Eye (tissue), 1 donor: ENCODE measurements at regions not wholly inside any gene's neighbourhood (a gene's known extent, or its start where the extent isn't known, plus 50 kb on each side); places are given as distances from the start of the nearest gene placed in this dataset.
A peak's percentile ranks its signal among the peaks of the same experiment; 100 is the strongest.

ENCODE experiments used
- DNase-seq: peaks from one replicate; pipeline ENCODE4 v3.0.0-alpha.2; 2015

- DNase-seq = peak; percentile 42
Measured at GRCh38 chr16:9481747-9482730, 390.6 kb downstream of the HAPSTR1 start.

GRCh38 chr16:9484426-9484825, 393.0 kb downstream of the HAPSTR1 start:
- no peak for DNase-seq

- DNase-seq = no peak
Measured at GRCh38 chr16:9484881-9485280, 393.4 kb downstream of the HAPSTR1 start.

DNA sequence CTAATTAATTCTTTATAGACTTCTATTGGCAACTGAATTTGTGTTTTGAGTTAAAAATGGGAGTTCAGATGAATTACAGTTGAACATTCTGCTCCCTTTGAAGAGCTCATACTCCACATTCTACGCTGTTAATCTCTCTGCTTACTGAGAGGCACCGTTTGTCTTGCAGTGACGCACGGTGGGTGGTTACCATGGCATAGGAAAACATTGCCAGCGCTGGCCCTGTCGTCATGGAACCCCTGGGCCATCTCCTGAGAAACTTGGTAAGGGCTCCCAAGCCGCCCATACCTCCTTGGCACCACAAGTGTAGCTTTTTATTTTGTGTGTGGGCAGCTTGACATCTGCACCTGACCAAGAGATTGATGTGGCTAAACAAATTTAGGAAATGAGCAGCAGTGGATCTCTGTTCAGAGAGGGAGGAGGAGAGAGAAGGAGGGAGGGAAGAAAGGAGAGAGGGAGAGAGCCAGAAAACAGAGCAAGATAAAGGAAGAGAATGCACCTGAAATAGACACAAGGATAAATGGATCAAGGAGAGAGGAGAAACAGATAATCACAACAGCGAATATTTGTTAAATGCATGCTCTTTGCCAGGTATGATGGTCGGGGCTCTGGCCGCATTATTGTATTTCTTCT, 398.5 kb downstream of the HAPSTR1 start:
- peak; percentile 70 for DNase-seq

DNA sequence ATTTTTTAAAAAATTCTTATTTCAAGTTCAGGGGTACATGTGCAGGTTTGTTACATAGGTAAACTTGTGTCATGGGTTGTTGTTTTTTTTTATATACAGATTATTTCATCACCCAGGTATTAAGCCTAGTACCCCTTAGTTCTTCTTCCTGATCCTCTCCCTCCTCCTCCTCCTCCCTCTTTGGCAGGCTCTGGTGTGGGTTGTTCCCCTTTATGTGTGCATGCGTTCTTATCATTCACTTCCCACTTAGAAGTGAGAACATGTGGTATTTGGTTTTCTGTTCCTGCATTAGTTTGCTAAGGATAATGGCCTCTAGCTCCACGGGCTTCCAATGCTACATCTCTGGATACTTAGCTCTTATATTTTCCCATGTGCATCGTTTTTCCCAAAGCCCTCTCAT, 404.4 kb downstream of the HAPSTR1 start:
- no peak for DNase-seq

- DNase-seq = no peak
Measured at GRCh38 chr16:9497750-9498149, 406.3 kb downstream of the HAPSTR1 start.

GRCh38 chr16:9499941-9500593, 408.6 kb downstream of the HAPSTR1 start:
- DNase-seq = peak; percentile 76

DNA sequence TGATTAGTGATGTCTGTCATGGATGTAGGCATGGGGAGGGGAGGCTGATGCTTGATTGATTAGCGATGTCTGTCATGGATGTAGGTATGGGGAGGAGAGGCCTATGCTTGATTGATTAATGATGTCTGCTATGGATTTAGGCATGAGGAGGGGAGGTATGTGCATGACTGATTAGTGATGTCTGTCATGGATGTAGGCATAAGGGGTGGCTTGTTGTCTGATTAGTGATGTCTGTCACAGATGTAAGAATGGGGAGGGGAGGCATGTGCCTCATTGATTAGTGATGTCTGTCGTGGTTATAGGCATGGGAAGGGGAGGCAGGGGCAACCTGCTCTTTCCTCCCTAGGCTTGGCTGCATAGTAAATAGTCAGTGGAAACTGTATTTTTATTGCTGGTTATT, 409.4 kb downstream of the HAPSTR1 start:
- no peak for DNase-seq

DNA sequence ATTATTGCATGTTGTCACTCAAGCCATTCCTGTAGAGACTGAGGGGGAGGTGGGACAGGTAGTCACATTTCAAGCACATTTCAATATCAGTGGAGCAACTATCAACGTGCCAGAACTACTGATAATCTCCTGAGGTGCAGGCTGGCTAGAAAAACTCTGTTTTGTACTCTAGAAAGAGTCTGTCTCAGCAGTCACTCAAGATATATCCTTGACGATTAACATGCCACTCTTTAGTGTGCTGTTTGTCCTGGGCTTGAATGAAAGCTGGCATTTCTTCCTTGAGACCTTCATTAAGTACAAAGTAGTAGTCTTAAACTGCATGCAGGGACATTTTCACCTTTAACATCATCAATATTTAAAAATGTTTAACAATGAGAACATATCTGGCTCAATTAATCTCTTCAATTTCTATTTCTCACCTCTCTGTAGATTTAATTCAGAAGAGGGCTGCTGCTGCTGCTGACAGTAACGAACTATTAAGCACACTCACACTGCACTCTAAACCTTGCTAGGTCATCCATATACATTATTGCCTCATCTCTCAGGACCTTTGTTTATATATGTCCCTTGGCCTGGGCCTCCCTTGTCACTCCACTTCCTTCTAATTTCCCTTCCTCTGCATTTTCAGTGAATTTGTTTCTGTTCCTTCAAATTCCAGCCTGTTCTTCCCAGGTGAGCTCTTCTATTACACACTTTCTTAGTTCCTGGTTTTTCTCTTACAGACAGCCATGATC, 412.0 kb downstream of the HAPSTR1 start:
- DNase-seq = peak; percentile 23

- peak; percentile 39 for DNase-seq
Measured at GRCh38 chr16:9508328-9508936, 417.0 kb downstream of the HAPSTR1 start.

- DNase-seq = no peak
Measured at GRCh38 chr16:9509663-9510062, 418.2 kb downstream of the HAPSTR1 start.

DNA sequence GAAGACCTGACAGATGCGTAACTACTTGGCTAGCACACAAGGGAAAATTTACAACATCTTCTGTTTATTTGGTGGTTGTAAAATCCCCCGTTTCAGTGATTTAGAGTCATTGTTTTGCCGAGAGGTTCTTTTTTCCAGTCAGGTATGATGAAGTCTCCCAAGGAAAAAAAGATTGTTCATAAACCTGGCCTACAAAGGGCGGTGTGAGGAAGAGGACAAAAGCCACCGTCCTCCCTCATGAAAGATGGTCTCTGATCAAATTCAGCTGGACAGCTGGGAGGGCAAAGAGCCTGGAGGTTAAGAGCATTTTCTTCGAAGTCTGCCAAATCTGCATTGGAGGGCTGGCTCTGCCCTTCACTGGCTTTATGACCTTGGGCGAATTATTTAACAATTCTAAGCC, 419.9 kb downstream of the HAPSTR1 start:
- DNase-seq = no peak

- DNase-seq = no peak
Measured at GRCh38 chr16:9516444-9516843, 425.0 kb downstream of the HAPSTR1 start.

DNA sequence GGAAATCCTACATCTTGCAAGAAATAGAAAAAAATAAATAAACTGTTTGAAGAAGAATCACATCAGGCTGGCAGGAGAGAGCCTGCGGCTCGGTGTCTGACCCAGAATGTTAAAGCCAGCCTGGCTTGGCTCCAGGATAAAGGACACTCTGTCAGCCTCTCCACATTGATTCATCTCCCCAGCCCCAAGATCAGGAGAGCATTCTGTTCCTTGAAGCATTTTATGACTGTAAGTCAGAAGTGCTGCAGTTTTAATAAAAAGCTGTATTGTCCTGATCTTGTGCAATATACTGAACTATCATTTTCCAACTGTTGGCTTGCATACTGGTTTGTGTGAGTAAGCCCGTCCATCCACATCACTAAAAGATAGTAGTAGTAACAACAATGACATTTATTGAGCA, 426.6 kb downstream of the HAPSTR1 start:
- no peak for DNase-seq

- no peak for DNase-seq
Measured at GRCh38 chr16:9518581-9518980, 427.1 kb downstream of the HAPSTR1 start.

- peak; percentile 90 for DNase-seq
Measured at GRCh38 chr16:9521749-9522370, 430.4 kb downstream of the HAPSTR1 start.

DNA sequence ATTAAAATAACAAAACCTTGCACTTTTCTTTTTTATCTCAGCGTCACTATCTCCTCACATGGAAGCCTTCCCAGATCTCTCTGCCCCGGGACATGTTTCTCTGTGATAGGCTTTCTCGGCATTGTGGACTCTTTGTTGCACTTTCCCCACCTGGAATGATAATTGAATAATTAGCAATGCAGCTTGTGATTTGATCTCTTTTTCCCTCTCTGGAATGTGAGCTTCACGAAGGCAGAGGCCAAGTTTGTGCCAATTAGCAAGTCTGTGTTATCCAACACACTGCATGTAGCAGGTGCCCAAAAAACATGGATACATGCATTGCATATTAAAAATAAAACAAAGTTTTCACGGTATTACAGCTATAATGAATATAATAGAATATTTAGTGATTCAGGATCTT, 431.2 kb downstream of the HAPSTR1 start:
- DNase-seq = peak; percentile 46

DNA sequence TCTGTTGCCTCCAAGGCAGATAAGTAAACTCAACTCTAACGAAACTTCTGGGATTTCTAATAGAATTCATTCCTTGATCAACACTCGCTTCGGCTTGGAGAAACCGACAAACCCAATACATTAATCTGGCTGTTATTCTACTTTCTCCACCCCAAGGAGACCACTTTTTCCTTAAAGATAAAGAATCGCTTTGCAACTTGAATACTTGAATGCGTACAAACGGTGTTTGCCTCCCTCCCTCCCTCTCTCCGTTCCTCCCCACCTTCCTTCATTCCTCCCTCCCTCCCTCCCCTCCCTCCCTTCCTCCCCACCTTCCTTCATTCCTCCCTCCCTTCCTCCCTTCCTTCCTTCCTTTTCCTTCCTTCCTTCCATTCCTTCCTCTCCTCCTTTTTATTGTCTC, 432.6 kb downstream of the HAPSTR1 start:
- DNase-seq = no peak

GRCh38 chr16:9525037-9525436, 433.6 kb downstream of the HAPSTR1 start:
- DNase-seq = no peak

DNA sequence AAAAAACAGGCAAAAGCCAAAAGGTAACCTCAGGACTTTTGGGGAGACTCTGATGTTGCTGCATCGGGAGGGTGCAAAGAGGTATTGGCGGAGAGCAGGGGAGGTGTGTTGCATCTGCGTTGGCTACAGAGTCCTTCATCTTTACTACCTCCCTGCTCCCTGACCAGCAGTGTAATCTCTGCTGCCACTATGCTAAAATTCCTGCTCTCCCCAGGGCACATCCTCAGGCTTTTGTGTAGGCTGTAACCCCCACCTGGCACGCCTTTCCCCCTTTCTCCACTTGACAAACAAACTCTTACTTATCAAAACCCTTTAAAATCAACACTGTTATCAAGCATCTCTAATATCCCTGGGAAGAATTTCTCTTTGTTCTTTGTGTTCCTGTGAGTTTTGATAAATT, 435.3 kb downstream of the HAPSTR1 start:
- DNase-seq = no peak

DNA sequence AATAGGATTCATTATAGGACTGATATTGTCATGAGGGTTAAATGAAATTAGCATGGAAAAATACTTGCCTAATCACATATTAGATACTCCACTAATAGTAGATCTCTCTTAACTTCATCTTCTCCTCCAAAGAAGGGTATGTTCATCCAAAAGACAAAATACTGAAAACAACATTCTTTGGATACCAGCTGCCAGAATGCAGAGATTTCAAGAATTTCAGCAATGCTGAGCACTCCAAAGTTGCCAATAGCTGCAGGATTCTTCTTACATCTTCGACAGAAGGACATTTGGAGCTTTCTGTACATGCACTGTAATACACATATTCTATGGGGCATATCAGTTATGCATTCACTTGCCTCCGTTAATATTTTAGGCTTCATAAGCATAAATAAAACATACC, 436.5 kb downstream of the HAPSTR1 start:
- DNase-seq = no peak

GRCh38 chr16:9528511-9529079, 437.2 kb downstream of the HAPSTR1 start:
- DNase-seq = no peak
